Endothelial cell of umbilical vein (primary cell): ENCODE measurements at regions not wholly inside any gene's neighbourhood (a gene's known extent, or its start where the extent isn't known, plus 50 kb on each side); places are given as distances from the start of the nearest gene placed in this dataset.

Experiments used
- EZH2 ChIP-seq: IDR thresholded peaks from 2 replicates; pipeline ENCODE4 v1.6.1; 2012; ENCODE audit warnings: borderline replicate concordance, low read depth, mild to moderate bottlenecking, moderate library complexity, low read length, inconsistent platforms; ENCODE audit not compliant: severe bottlenecking
- FOS ChIP-seq: IDR thresholded peaks from 2 replicates; pipeline ENCODE4 v1.6.1; 2011; ENCODE audit warnings: mild to moderate bottlenecking, low read length, moderate library complexity, borderline replicate concordance; ENCODE audit not compliant: insufficient read depth
- JUN ChIP-seq: IDR thresholded peaks from 2 replicates; pipeline ENCODE4 v1.6.1; 2011; ENCODE audit warnings: borderline replicate concordance, low read depth; ENCODE audit not compliant: insufficient read length, insufficient read depth
- MAX ChIP-seq: IDR thresholded peaks from 2 replicates; pipeline ENCODE4 v1.6.1; 2011; ENCODE audit not compliant: insufficient read depth, insufficient read length
- MYC ChIP-seq: IDR thresholded peaks from one replicate; pipeline ENCODE4 v1.6.1; 2011; ENCODE audit warnings: mild to moderate bottlenecking, low read depth, low read length
- POLR2A ChIP-seq: IDR thresholded peaks from 2 replicates; pipeline ENCODE4 v1.6.1; 2012; ENCODE audit warnings: low read depth, mild to moderate bottlenecking, control low read depth, low read length
- POLR2AphosphoS5 ChIP-seq: IDR thresholded peaks from 2 replicates; pipeline ENCODE4 v1.6.1; 2012; ENCODE audit warnings: low read depth, mild to moderate bottlenecking, control low read depth, low read length, moderate library complexity; ENCODE audit not compliant: insufficient read depth
- TF ChIP-seq, protein P1 (sequence below), 2 donors: IDR thresholded peaks; 1 replicate in 1 of 2; 2 replicates in 1 of 2; pipeline ENCODE4 v1.5.1; 2011; ENCODE audit warnings: low read length in 2 of 2, mild to moderate bottlenecking in 2 of 2, moderate library complexity in 2 of 2, control low read depth in 1 of 2, inconsistent platforms in 1 of 2, low read depth in 1 of 2; ENCODE audit not compliant: insufficient read depth in 1 of 2; ENCODE audit errors: extremely low read depth in 1 of 2

GRCh38 chr2:145692971-145693478 is 1173.1 kb upstream of the ZEB2 start:
- TF ChIP-seq, protein P1, sequence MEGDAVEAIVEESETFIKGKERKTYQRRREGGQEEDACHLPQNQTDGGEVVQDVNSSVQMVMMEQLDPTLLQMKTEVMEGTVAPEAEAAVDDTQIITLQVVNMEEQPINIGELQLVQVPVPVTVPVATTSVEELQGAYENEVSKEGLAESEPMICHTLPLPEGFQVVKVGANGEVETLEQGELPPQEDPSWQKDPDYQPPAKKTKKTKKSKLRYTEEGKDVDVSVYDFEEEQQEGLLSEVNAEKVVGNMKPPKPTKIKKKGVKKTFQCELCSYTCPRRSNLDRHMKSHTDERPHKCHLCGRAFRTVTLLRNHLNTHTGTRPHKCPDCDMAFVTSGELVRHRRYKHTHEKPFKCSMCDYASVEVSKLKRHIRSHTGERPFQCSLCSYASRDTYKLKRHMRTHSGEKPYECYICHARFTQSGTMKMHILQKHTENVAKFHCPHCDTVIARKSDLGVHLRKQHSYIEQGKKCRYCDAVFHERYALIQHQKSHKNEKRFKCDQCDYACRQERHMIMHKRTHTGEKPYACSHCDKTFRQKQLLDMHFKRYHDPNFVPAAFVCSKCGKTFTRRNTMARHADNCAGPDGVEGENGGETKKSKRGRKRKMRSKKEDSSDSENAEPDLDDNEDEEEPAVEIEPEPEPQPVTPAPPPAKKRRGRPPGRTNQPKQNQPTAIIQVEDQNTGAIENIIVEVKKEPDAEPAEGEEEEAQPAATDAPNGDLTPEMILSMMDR (IDR thresholded peaks at IDR 0.05; ENCODE audit: extremely low read depth in 1 of 2, insufficient read depth in 1 of 2, low read depth in 1 of 2, low read length in 2 of 2), result no peak
- TF ChIP-seq POLR2A, result no peak
- no peak for TF ChIP-seq MYC
- no peak for TF ChIP-seq POLR2AphosphoS5
- TF ChIP-seq MAX, result no peak
- no peak for TF ChIP-seq JUN
- TF ChIP-seq EZH2, result no peak
- TF ChIP-seq FOS, result no peak
